ENCODE measurements at regions not wholly inside any gene's neighbourhood (a gene's known extent, or its start where the extent isn't known, plus 50 kb on each side); places are given as distances from the start of the nearest gene placed in this dataset.

DNA sequence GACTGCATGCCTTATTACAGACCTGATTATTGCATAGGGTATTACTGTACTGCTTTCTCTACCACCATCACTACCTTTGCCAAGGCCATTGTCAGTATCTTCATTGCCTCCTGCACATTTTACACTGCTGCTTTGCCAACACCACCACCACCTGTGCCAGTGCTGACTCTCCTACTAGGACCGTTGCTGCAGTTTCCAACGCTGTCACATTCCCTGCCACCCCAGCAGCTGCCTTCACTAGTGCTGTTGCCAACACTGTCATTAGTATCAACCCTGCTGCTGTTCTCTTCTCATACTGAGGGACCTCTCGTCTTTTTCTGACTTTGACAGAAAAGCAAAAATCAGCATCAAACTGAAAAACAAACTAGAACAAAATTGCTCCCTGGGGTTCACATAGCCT is 394.9 kb upstream of the B3GALT2 start:
- TF ChIP-seq, protein P1, sequence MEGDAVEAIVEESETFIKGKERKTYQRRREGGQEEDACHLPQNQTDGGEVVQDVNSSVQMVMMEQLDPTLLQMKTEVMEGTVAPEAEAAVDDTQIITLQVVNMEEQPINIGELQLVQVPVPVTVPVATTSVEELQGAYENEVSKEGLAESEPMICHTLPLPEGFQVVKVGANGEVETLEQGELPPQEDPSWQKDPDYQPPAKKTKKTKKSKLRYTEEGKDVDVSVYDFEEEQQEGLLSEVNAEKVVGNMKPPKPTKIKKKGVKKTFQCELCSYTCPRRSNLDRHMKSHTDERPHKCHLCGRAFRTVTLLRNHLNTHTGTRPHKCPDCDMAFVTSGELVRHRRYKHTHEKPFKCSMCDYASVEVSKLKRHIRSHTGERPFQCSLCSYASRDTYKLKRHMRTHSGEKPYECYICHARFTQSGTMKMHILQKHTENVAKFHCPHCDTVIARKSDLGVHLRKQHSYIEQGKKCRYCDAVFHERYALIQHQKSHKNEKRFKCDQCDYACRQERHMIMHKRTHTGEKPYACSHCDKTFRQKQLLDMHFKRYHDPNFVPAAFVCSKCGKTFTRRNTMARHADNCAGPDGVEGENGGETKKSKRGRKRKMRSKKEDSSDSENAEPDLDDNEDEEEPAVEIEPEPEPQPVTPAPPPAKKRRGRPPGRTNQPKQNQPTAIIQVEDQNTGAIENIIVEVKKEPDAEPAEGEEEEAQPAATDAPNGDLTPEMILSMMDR (IDR thresholded peaks at IDR 0.05; ENCODE audit: insufficient read depth, low read length, severe bottlenecking) = no peak
- Histone ChIP-seq H3K36me3 (ENCODE audit: control insufficient read depth, insufficient read depth, low read length) (no peaks in the 10 kb centered on the region), H3K27me3 (ENCODE audit: control insufficient read depth, insufficient read depth, low read length) (no peaks in the 10 kb centered on the region), H3K4me3 (ENCODE audit: low read depth, low read length) (no peak overlapping the region)
- FAIRE-seq = no peak
- no peak for DNase-seq (ENCODE audit: low read depth)

DNA sequence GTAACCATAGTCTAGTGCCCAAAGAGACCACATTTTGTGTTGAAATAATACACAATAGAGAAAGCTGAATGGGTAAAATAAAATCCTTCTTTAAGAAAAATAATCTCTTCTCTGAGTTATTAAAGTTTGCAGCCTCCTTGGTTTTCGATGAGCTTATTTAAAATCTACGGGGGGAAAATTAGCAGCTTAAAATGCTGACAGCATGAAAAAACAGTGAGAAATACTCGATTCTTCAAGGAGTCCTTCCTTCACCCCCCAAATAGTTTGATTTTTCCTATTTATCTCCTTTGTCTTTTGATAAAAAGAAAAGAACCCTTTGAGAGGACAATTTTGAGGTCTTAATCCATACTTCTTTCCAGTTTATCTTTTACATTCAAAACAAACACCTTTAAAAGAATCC is 394.0 kb upstream of the B3GALT2 start:
- H3K36me3 ChIP-seq (ENCODE audit: control insufficient read depth, insufficient read depth, low read length) = no peaks in the 10 kb centered on the region
- no peak overlapping the region for H3K4me3 ChIP-seq (ENCODE audit: low read depth, low read length)
- no peaks in the 10 kb centered on the region for H3K27me3 ChIP-seq (ENCODE audit: control insufficient read depth, insufficient read depth, low read length)
- TF ChIP-seq, protein P1 (IDR thresholded peaks at IDR 0.05; ENCODE audit: insufficient read depth, low read length, severe bottlenecking) = no peak
- FAIRE-seq (no peak), DNase-seq (ENCODE audit: low read depth) (no peak)

DNA sequence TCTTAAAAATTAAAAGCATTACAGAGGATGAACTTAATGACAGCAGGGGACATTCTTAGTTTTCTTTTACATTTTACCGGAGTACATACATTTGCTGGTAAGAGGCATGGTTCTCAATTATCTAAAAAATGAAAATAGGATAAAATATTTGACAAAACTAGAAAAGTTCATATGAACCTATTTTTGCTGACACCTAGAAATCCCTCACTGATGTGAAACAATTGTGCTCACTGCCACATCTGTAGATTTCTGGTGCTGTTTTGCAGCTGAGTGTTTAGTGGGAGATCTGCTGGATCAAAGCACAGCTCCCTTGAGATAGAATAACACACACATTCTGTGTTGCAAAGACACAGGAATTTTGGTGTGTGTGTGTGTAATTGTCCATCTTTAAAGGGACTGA is 392.9 kb upstream of the B3GALT2 start:
- no peak for DNase-seq (ENCODE audit: low read depth)
- no peak for FAIRE-seq
- H3K36me3 ChIP-seq (ENCODE audit: control insufficient read depth, insufficient read depth, low read length) = no peaks in the 10 kb centered on the region
- H3K27me3 ChIP-seq (ENCODE audit: control insufficient read depth, insufficient read depth, low read length) = no peaks in the 10 kb centered on the region
- TF ChIP-seq, protein P1 (IDR thresholded peaks at IDR 0.05; ENCODE audit: insufficient read depth, low read length, severe bottlenecking) = no peak
- H3K4me3 ChIP-seq (ENCODE audit: low read depth, low read length) = no peak overlapping the region

DNA sequence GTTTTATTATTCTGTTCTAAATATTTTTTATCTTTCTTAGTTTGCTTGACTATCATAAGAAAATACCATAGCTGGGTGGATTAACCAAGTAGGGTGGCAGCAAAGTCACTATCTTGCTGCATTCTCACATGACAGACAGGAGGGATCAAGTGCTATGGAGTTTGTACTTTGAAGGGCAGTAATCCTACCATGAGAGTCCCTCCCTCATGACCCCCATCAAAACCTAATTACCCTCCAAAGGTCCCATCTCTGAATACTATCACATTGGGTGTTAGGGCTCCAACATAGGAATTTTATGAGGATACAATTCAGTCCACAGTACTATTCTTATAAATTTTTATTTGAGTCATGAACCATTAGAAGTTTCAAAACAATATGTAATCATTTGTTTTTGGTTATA is 388.5 kb upstream of the B3GALT2 start:
- no peak for DNase-seq (ENCODE audit: low read depth)
- TF ChIP-seq, protein P1 (IDR thresholded peaks at IDR 0.05; ENCODE audit: insufficient read depth, low read length, severe bottlenecking) = no peak
- no peaks in the 10 kb centered on the region for H3K36me3 ChIP-seq (ENCODE audit: control insufficient read depth, insufficient read depth, low read length)
- H3K27me3 ChIP-seq (ENCODE audit: control insufficient read depth, insufficient read depth, low read length) = no peaks in the 10 kb centered on the region
- no peak overlapping the region for H3K4me3 ChIP-seq (ENCODE audit: low read depth, low read length)
- no peak for FAIRE-seq

DNA sequence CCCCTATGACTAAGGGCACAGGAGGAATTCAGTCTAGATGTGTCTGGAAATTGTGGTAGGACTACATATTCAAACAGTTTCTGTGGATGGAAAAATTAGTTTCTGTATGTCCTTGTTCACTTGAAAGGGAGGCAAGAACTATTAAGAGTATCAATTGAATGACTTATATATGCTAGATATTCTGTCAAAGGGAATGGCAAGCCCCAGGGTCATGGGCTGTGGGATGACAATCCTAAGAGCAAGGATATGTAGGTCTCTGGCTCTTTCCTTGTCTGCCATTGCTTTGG is 383.5 kb upstream of the B3GALT2 start:
- Histone ChIP-seq H3K36me3 (ENCODE audit: control insufficient read depth, insufficient read depth, low read length) (no peaks in the 10 kb centered on the region), H3K27me3 (ENCODE audit: control insufficient read depth, insufficient read depth, low read length) (no peaks in the 10 kb centered on the region), H3K4me3 (ENCODE audit: low read depth, low read length) (no peak overlapping the region)
- DNase-seq (ENCODE audit: low read depth) = no peak
- TF ChIP-seq, protein P1 (IDR thresholded peaks at IDR 0.05; ENCODE audit: insufficient read depth, low read length, severe bottlenecking) = no peak
- no peak for FAIRE-seq

DNA sequence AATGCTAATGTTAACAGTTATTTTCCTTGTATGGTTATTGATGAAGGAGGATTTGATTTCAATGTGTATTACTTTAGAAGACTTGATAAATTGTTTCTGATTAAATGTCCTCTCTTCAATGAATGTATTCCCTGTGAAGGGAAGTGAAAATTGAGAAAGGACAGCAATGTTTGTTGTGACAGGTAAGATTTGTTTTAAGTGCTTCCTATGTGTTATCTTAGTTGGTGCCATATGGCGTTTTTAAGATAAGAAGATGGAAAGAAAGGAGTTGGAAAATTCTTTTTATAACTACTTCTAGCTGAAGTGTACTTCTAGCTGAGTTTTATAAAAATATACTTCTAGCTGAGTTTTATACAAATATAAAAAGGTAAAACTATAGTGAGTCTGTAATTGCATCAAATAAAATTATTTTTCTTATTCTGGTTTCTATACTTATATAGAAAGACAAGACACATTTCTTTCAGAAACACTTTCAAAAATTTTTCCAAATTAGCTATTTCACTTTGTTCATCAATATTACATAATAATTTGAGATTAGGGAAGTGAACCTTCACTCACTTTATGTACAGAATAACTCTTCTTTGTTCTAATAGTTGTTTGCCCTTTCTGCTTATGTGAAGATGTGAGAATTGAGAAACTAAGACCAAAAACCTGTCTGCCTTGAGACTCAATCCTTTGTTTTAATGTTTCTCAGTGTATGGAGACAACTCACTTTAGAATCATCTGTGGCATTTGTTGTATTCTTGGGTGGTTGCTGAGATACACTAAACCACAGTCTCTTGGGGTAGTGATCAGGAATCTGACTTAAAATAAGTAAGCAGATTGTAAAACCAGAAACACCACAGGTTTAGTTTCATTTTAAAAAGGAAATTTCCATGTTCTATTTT is 382.9 kb upstream of the B3GALT2 start:
- DNase-seq (ENCODE audit: low read depth) (peak; percentile 14), FAIRE-seq (no peak)
- no peaks in the 10 kb centered on the region for H3K36me3 ChIP-seq (ENCODE audit: control insufficient read depth, insufficient read depth, low read length)

More for the DNA sequence above, 382.9 kb upstream of the B3GALT2 start:
- TF ChIP-seq, protein P1 (IDR thresholded peaks at IDR 0.05; ENCODE audit: insufficient read depth, low read length, severe bottlenecking) = no peak
- Histone ChIP-seq H3K4me3 (ENCODE audit: low read depth, low read length) (no peak overlapping the region), H3K27me3 (ENCODE audit: control insufficient read depth, insufficient read depth, low read length) (no peaks in the 10 kb centered on the region)

All from bronchial epithelial cell (primary cell).